CD14-positive monocyte (primary cell): ENCODE measurements at regions not wholly inside any gene's neighbourhood (a gene's known extent, or its start where the extent isn't known, plus 50 kb on each side); places are given as distances from the start of the nearest gene placed in this dataset.

Experiments used
- DNase-seq, 3 donors: peaks; one replicate each; pipeline ENCODE4 v3.0.0-alpha.2; 2011 to 2022
- H2AFZ ChIP-seq: 2 replicates; pipeline ENCODE4 v1.6.0; 2012; ENCODE audit warnings: mild to moderate bottlenecking, low read depth, low read length, inconsistent platforms; ENCODE audit not compliant: insufficient read depth, poor library complexity, severe bottlenecking
- H3K27ac ChIP-seq, 2 donors: 1 replicate in 1 of 2; 2 replicates in 1 of 2; pipeline ENCODE4 v1.5.1; 2012 to 2013; ENCODE audit warnings: low read length in 2 of 2, control low read depth in 1 of 2, inconsistent platforms in 1 of 2, low read depth in 1 of 2, mild to moderate bottlenecking in 1 of 2
- H3K27me3 ChIP-seq, 2 donors: one replicate each; pipeline versions ENCODE4 v1.6.0 to v1.6.1; 2011 to 2013; ENCODE audit warnings: low read length in 2 of 2; ENCODE audit not compliant: control insufficient read depth in 2 of 2, insufficient read depth in 2 of 2
- H3K36me3 ChIP-seq, 2 donors: replicated peaks in 1 of 2; 1 replicate in 1 of 2; 2 replicates in 1 of 2; pipeline versions ENCODE4 v1.5.1 to v1.6.1; 2012 to 2013; ENCODE audit warnings: low read length in 2 of 2, control low read depth in 1 of 2, inconsistent platforms in 1 of 2, mild to moderate bottlenecking in 1 of 2; ENCODE audit not compliant: insufficient read depth in 2 of 2, control insufficient read depth in 1 of 2
- H3K4me1 ChIP-seq, 2 donors: 1 replicate in 1 of 2; 2 replicates in 1 of 2; pipeline versions ENCODE4 v1.5.1 to v1.6.1; 2012 to 2013; ENCODE audit warnings: low read length in 2 of 2, control low read depth in 1 of 2, inconsistent platforms in 1 of 2, mild to moderate bottlenecking in 1 of 2, moderate library complexity in 1 of 2; ENCODE audit not compliant: insufficient read depth in 2 of 2, control insufficient read depth in 1 of 2
- H3K4me2 ChIP-seq: replicated peaks from 2 replicates; pipeline ENCODE3; 2012; ENCODE audit warnings: low read length, moderate library complexity, mild to moderate bottlenecking; ENCODE audit not compliant: poor library complexity, severe bottlenecking; ENCODE audit errors: extremely low read depth
- H3K4me3 ChIP-seq, 3 experiments: fragments of 200-600 bp in 1 of 3; sonication (generic) in 1 of 3; replicated peaks in 1 of 3; 1 replicate in 2 of 3; 2 replicates in 1 of 3; pipeline ENCODE4 v1.5.1; 2011 to 2013; ENCODE audit warnings: low read length in 3 of 3, mild to moderate bottlenecking in 3 of 3, control low read depth in 2 of 3, low read depth in 2 of 3, inconsistent platforms in 1 of 3, moderate library complexity in 1 of 3
- H3K79me2 ChIP-seq: 2 replicates; pipeline ENCODE4 v1.6.0; 2012; ENCODE audit warnings: mild to moderate bottlenecking, control low read depth, inconsistent platforms, low read length, moderate library complexity; ENCODE audit not compliant: insufficient read depth
- H3K9ac ChIP-seq: 2 replicates; pipeline ENCODE4 v1.6.0; 2017; ENCODE audit warnings: low read length, mild to moderate bottlenecking; ENCODE audit not compliant: insufficient read depth, poor library complexity, severe bottlenecking
- H3K9me3 ChIP-seq, 2 donors: replicated peaks in 1 of 2; 1 replicate in 1 of 2; 2 replicates in 1 of 2; pipeline versions ENCODE4 v1.5.1 to v1.6.1; 2012 to 2013; ENCODE audit warnings: low read length in 2 of 2, control low read depth in 1 of 2; ENCODE audit not compliant: control insufficient read depth in 1 of 2, insufficient read depth in 1 of 2
- H4K20me1 ChIP-seq: 2 replicates; pipeline ENCODE4 v1.6.0; 2012; ENCODE audit warnings: mild to moderate bottlenecking, low read length, control low read depth, moderate library complexity; ENCODE audit not compliant: insufficient read depth
- H3K27ac Mint-ChIP-seq, 7 donors: one replicate each; pipeline ENCODE4 v1.8.0; 2020; ENCODE audit warnings: mild to moderate bottlenecking in 7 of 7, mixed read lengths in 7 of 7, moderate library complexity in 6 of 7, inconsistent platforms in 2 of 7
- H3K27me3 Mint-ChIP-seq, 3 donors: one replicate each; pipeline ENCODE4 v1.8.0; 2021 to 2022; ENCODE audit warnings: low read depth in 3 of 3, mild to moderate bottlenecking in 3 of 3, mixed read lengths in 3 of 3, moderate library complexity in 3 of 3, inconsistent platforms in 1 of 3
- H3K36me3 Mint-ChIP-seq, 2 donors: one replicate each; pipeline ENCODE4 v1.8.0; 2020; ENCODE audit warnings: mixed read lengths in 2 of 2, inconsistent platforms in 1 of 2, mild to moderate bottlenecking in 1 of 2
- H3K4me1 Mint-ChIP-seq: one replicate; pipeline ENCODE4 v1.8.0; 2020; ENCODE audit warnings: mild to moderate bottlenecking, mixed read lengths
- H3K4me3 Mint-ChIP-seq, 2 donors: one replicate each; pipeline ENCODE4 v1.8.0; 2020; ENCODE audit warnings: mild to moderate bottlenecking in 2 of 2, mixed read lengths in 2 of 2, moderate library complexity in 1 of 2
- H3K9me3 Mint-ChIP-seq, 7 donors: one replicate each; pipeline ENCODE4 v1.8.0; 2020 to 2022; ENCODE audit warnings: mixed read lengths in 7 of 7, mild to moderate bottlenecking in 6 of 7, moderate library complexity in 6 of 7, inconsistent platforms in 2 of 7
- CTCF ChIP-seq: fragments of 200-600 bp; IDR thresholded peaks from one replicate; pipeline ENCODE4 v1.8.0; 2022; ENCODE audit warnings: antibody characterized with exemption, mild to moderate bottlenecking
- WGBS: methylation state at CpG from one replicate; pipeline ENCODE4 v1.1.5; 2013; ENCODE audit warnings: missing lambda C conversion rate; ENCODE audit not compliant: insufficient coverage; 5-methylcytosine and 5-hydroxymethylcytosine counted together
- intact Hi-C, 2 donors: fragments of 100-400 bp; cut with micrococcal nuclease; formaldehyde crosslinking; loops; one replicate each; pipeline versions ENCODE4 v1.15.0 to v1.15.1; 2023

- Mint-ChIP-seq H3K27ac (no peak overlapping the region), H3K4me1 (peaks cover 55% of the 10 kb centered on the region), H3K4me3 (peak overlapping the region in 1 of 2 donors; percentile 37), H3K36me3 (peaks cover 26 to 38% of the 10 kb centered on the region in 2 donors), H3K27me3 (peaks cover 5 to 9% (median 6%) of the 10 kb centered on the region in 3 donors), H3K9me3 (peaks cover 0 to 6% (median 0%) of the 10 kb centered on the region in 7 donors)
- H3K27me3 ChIP-seq, result peaks cover 0 to 21% of the 10 kb centered on the region in 2 donors
- no peak overlapping the region for H2AFZ ChIP-seq
- intact Hi-C loops, result no loop called here
- no peak for DNase-seq
- no peak overlapping the region for H3K27ac ChIP-seq
- no peak overlapping the region for H3K9ac ChIP-seq
- no peaks in the 10 kb centered on the region for H3K9me3 ChIP-seq
- peaks cover 17 to 39% of the 10 kb centered on the region in 2 donors for H3K4me1 ChIP-seq
- H3K36me3 ChIP-seq, result no peaks in the 10 kb centered on the region
- H3K4me3 ChIP-seq, result no peak overlapping the region
- H3K79me2 ChIP-seq, result peaks cover 59% of the 10 kb centered on the region
- TF ChIP-seq CTCF, result no peak
- no peaks in the 10 kb centered on the region for H4K20me1 ChIP-seq
- no CpG with 5 or more reads among the region's 3 CpGs for WGBS
- no peak overlapping the region for H3K4me2 ChIP-seq
Measured at GRCh38 chr4:141339391-141339790, 118.7 kb downstream of the ZNF330 start.

GRCh38 chr4:141339966-141340365 lies 119.3 kb downstream of the ZNF330 start:
- Histone ChIP-seq H3K4me2 (no peak overlapping the region), H3K4me1 (peaks cover 12 to 33% of the 10 kb centered on the region in 2 donors), H3K79me2 (peaks cover 55% of the 10 kb centered on the region), H3K27ac (no peak overlapping the region), H3K36me3 (no peaks in the 10 kb centered on the region), H4K20me1 (no peaks in the 10 kb centered on the region), H3K9ac (no peak overlapping the region), H3K9me3 (no peaks in the 10 kb centered on the region), H3K27me3 (peaks cover 0 to 21% of the 10 kb centered on the region in 2 donors), H2AFZ (no peak overlapping the region), H3K4me3 (no peak overlapping the region)
- H3K36me3 Mint-ChIP-seq, result peaks cover 26 to 38% of the 10 kb centered on the region in 2 donors
- DNase-seq, result no peak
- no peak for TF ChIP-seq CTCF
- H3K27ac Mint-ChIP-seq, result no peak overlapping the region
- H3K9me3 Mint-ChIP-seq, result peaks cover 0 to 6% (median 0%) of the 10 kb centered on the region in 7 donors
- peaks cover 50% of the 10 kb centered on the region for H3K4me1 Mint-ChIP-seq
- H3K4me3 Mint-ChIP-seq, result no peak overlapping the region
- H3K27me3 Mint-ChIP-seq, result peaks cover 5 to 7% (median 6%) of the 10 kb centered on the region in 3 donors
- intact Hi-C loops, result loop anchor here (10.0 kb wide), 1 partner anchor 295 kb away; the partner anchor contains the start of gene IL15 (in 2 of the 2)
